Panc1 (cell line): ENCODE measurements at regions not wholly inside any gene's neighbourhood (a gene's known extent, or its start where the extent isn't known, plus 50 kb on each side); places are given as distances from the start of the nearest gene placed in this dataset.

Source experiments
- ATAC-seq: fragments of 200-7000 bp; cut with Tn5 transposase; 2 replicates; pipeline ENCODE4 v1.9.1; 2020; ENCODE audit warnings: mild to moderate bottlenecking, moderate library complexity
- BruUV-seq: library from RNA; stranded (reverse); fragments of 400-500 nt; replicated peaks from 2 replicates; lab custom pipeline; 2021; lab: Mats Ljungman, UMichigan
- CTCF ChIA-PET: fragments of 300-600 bp; sonication (Branson Sonifier 250); formaldehyde crosslinking; loops from one replicate; lab custom pipeline; 2022; ENCODE audit warnings: antibody characterized with exemption; lab: Charles Lee
- POLR2A ChIA-PET: fragments of 300-600 bp; sonication (Branson Sonifier 250); formaldehyde crosslinking; loops from one replicate; lab custom pipeline; 2022; ENCODE audit warnings: antibody characterized with exemption; lab: Charles Lee
- DNase-seq: peaks from one replicate; pipeline ENCODE4 v3.0.0-alpha.2; 2010; ENCODE audit warnings: low read depth, low spot score
- H3K27ac ChIP-seq: 2 replicates; pipeline ENCODE4 v1.5.1; 2011; ENCODE audit warnings: mild to moderate bottlenecking, low read length, inconsistent platforms
- H3K27me3 ChIP-seq: fragments of 200-500 bp; sonication (Bioruptor generic); 2 replicates; pipeline ENCODE4 v1.6.0; 2014; ENCODE audit warnings: low read length, inconsistent platforms; ENCODE audit not compliant: control insufficient read depth, insufficient read depth
- H3K36me3 ChIP-seq: fragments of 200-500 bp; sonication (Bioruptor generic); 2 replicates; pipeline ENCODE4 v1.5.1; 2014; ENCODE audit warnings: inconsistent platforms, mild to moderate bottlenecking, low read length, moderate library complexity; ENCODE audit not compliant: control insufficient read depth, insufficient read depth
- H3K4me1 ChIP-seq: 2 replicates; pipeline ENCODE4 v1.5.1; 2011; ENCODE audit warnings: inconsistent platforms, mild to moderate bottlenecking, low read length, moderate library complexity; ENCODE audit not compliant: control insufficient read depth, insufficient read depth
- H3K4me3 ChIP-seq, 2 experiments: 2 replicates each; pipeline ENCODE4 v1.5.1; 2011 to 2012; ENCODE audit warnings: low read depth in 2 of 2, low read length in 2 of 2, mild to moderate bottlenecking in 2 of 2, inconsistent platforms in 1 of 2, moderate library complexity in 1 of 2
- H3K9me3 ChIP-seq: fragments of 200-500 bp; sonication (Bioruptor generic); 2 replicates; pipeline ENCODE4 v1.5.1; 2014; ENCODE audit warnings: low read depth, mild to moderate bottlenecking, inconsistent platforms, low read length, moderate library complexity; ENCODE audit not compliant: control insufficient read depth, insufficient read depth
- POLR2AphosphoS5 ChIP-seq: IDR thresholded peaks from 2 replicates; pipeline ENCODE4 v1.6.1; 2012; ENCODE audit warnings: mild to moderate bottlenecking, low read depth, low read length, moderate library complexity
- REST ChIP-seq, 2 experiments: IDR thresholded peaks; 2 replicates each; pipeline ENCODE4 v1.6.1; 2011 to 2012; ENCODE audit warnings: low read depth in 2 of 2, control low read depth in 1 of 2, low read length in 1 of 2, mild to moderate bottlenecking in 1 of 2, moderate library complexity in 1 of 2; ENCODE audit not compliant: insufficient read depth in 1 of 2
- SIN3A ChIP-seq: IDR thresholded peaks from 2 replicates; pipeline ENCODE4 v1.6.1; 2012; ENCODE audit warnings: low read depth, mild to moderate bottlenecking, low read length, moderate library complexity, borderline replicate concordance; ENCODE audit not compliant: insufficient read depth
- TCF7L2 ChIP-seq: IDR thresholded peaks from 2 replicates; pipeline ENCODE4 v1.6.1; 2011; ENCODE audit warnings: mild to moderate bottlenecking, low read depth, low read length, inconsistent platforms
- in situ Hi-C: cut with HindIII; loops from 2 replicates; pipeline ENCODE4 v1.10.0; 2016; ENCODE audit warnings: low sequenced_read_pairs, low pct_unique_long_range_greater_than_20kb
- intact Hi-C: fragments of 100-400 bp; cut with micrococcal nuclease; formaldehyde crosslinking; loops from one replicate; pipeline ENCODE4 v1.10.0; 2022; ENCODE audit not compliant: unreplicated experiment
- TF ChIP-seq, protein P1 (sequence below): fragments of 450-650 bp; IDR thresholded peaks from 2 replicates; pipeline ENCODE4 v1.5.1; 2017; ENCODE audit warnings: mild to moderate bottlenecking

DNA sequence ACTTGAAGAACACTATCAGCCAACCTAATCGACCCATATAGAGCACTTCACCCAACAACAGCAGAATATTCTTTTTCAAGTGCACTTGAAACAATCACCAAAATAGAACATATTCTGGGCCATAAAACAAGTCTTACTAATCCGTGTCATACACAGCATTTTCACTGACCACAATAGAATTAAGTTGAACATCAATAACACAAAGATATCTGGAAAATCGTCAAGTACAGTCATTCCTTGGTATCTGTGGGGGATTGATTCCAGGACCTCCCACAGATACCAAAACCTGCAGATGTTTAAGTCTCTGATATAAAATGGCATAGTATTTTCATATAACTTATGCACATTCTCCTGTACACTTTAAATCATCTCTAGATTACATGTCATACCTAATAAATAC, 295.7 kb downstream of the BCL11B start:
- CTCF ChIA-PET, result no interaction called here
- POLR2A ChIA-PET, result no interaction called here
- no peak for ATAC-seq
- intact Hi-C loops, result no loop called here
- Histone ChIP-seq H3K27me3 (no peaks in the 10 kb centered on the region), H3K36me3 (no peaks in the 10 kb centered on the region), H3K4me3 (no peak overlapping the region), H3K9me3 (no peaks in the 10 kb centered on the region), H3K27ac (no peak overlapping the region), H3K4me1 (no peaks in the 10 kb centered on the region)
- no peak for DNase-seq
- in situ Hi-C loops, result no loop called here
- BruUV-seq, result no TSS peak
- TF ChIP-seq REST (IDR thresholded peaks at IDR 0.05; ENCODE audit: insufficient read depth in 1 of 2, low read depth in 2 of 2, low read length in 1 of 2) (no peak), SIN3A (no peak), TCF7L2 (no peak), POLR2AphosphoS5 (no peak)
- TF ChIP-seq, protein P1, sequence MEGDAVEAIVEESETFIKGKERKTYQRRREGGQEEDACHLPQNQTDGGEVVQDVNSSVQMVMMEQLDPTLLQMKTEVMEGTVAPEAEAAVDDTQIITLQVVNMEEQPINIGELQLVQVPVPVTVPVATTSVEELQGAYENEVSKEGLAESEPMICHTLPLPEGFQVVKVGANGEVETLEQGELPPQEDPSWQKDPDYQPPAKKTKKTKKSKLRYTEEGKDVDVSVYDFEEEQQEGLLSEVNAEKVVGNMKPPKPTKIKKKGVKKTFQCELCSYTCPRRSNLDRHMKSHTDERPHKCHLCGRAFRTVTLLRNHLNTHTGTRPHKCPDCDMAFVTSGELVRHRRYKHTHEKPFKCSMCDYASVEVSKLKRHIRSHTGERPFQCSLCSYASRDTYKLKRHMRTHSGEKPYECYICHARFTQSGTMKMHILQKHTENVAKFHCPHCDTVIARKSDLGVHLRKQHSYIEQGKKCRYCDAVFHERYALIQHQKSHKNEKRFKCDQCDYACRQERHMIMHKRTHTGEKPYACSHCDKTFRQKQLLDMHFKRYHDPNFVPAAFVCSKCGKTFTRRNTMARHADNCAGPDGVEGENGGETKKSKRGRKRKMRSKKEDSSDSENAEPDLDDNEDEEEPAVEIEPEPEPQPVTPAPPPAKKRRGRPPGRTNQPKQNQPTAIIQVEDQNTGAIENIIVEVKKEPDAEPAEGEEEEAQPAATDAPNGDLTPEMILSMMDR, result no peak

DNA sequence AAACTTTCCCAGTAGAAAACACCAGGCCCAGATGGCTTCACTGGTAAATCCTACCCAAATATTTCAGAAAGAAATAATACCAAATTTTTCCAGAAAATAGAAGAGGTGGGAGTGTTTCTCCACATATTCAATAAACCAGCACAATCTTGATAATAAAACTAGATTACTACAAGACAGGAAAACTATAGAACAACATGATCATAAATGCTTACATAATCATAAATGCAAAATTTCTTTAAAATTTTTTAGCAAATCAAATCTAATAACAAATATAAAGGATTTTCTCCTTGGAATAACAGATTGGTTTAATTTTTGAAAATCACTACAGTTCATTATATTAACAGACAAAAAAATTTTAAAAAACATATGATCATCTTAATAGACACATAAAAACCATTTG, 294.5 kb downstream of the BCL11B start:
- DNase-seq, result no peak
- POLR2A ChIA-PET, result no interaction called here
- in situ Hi-C loops, result no loop called here

More for the DNA sequence above, 294.5 kb downstream of the BCL11B start:
- intact Hi-C loops, result no loop called here
- no TSS peak for BruUV-seq
- ATAC-seq, result no peak
- Histone ChIP-seq H3K9me3 (no peaks in the 10 kb centered on the region), H3K27ac (no peak overlapping the region), H3K4me1 (no peaks in the 10 kb centered on the region), H3K4me3 (no peak overlapping the region), H3K27me3 (no peaks in the 10 kb centered on the region), H3K36me3 (no peaks in the 10 kb centered on the region)
- CTCF ChIA-PET, result no interaction called here
- TF ChIP-seq POLR2AphosphoS5, result no peak
- no peak for TF ChIP-seq SIN3A
- TF ChIP-seq REST (IDR thresholded peaks at IDR 0.05; ENCODE audit: insufficient read depth in 1 of 2, low read depth in 2 of 2, low read length in 1 of 2), result no peak
